ENCODE measurements at regions not wholly inside any gene's neighbourhood (a gene's known extent, or its start where the extent isn't known, plus 50 kb on each side); places are given as distances from the start of the nearest gene placed in this dataset.
A peak's percentile ranks its signal among the peaks of the same experiment; 100 is the strongest.

GRCh38 chr2:82137441-82137840 is 1832.9 kb upstream of the LRRTM1 start:
- WGBS (ENCODE audit: insufficient coverage, insufficient replicate concordance, low lambda C conversion rate, missing lambda C conversion rate) = 34% methylated on average over 8 of the region's 8 CpGs
- BruUV-seq (replicated peaks) = no TSS peak
- in situ Hi-C loops (cut with MboI) = no loop called here
- no peak for ATAC-seq
- TF ChIP-seq HDAC2 (IDR thresholded peaks at IDR 0.05) (no peak), POLR2A (IDR thresholded peaks at IDR 0.05; ENCODE audit: low read depth, low read length) (no peak), BACH1 (IDR thresholded peaks at IDR 0.05; ENCODE audit: borderline replicate concordance) (no peak), ZNF207 (IDR thresholded peaks at IDR 0.05; ENCODE audit: borderline replicate concordance) (no peak)
- intact Hi-C loops (cut with micrococcal nuclease; ENCODE audit: unreplicated experiment) = no loop called here
- ChIA-PET CTCF (interaction anchor here (0.6 to 1.2 kb wide), 3 partner anchors 143 to 761 kb away, joined by 3 read pairs; no protein-coding TSS in a partner anchor), RAD21 (ENCODE audit: unreplicated experiment) (no interaction called here), POLR2A (no interaction called here), SMC1A (ENCODE audit: uncharacterized antibody, unreplicated experiment) (interaction anchor here (1.0 to 2.8 kb wide), 3 partner anchors 8 to 38 kb away, joined by 3 to 9 read pairs (median 5); no protein-coding TSS in a partner anchor)
- Histone ChIP-seq H4K20me1 (ENCODE audit: control insufficient read depth, insufficient read depth) (no peaks in the 10 kb centered on the region), H3K9ac (ENCODE audit: control insufficient read depth, insufficient read depth, low read length) (no peak overlapping the region), H3K36me3 (ENCODE audit: control insufficient read depth in 2 of 2, insufficient read depth in 2 of 2, low read length in 1 of 2) (no peaks in the 10 kb centered on the region), H3K79me2 (ENCODE audit: control insufficient read depth, insufficient read depth, low read length) (no peaks in the 10 kb centered on the region), H3K9me3 (replicated peaks; ENCODE audit: control insufficient read depth, insufficient read depth, low read length) (no peaks in the 10 kb centered on the region), H3K27me3 (replicated peaks in 1 of 2; ENCODE audit: control insufficient read depth in 2 of 2, insufficient read depth in 2 of 2, low read length in 1 of 2) (no peaks in the 10 kb centered on the region), H3K4me1 (ENCODE audit: control insufficient read depth, insufficient read depth, low read length) (no peaks in the 10 kb centered on the region), H3K27ac (ENCODE audit: control insufficient read depth, insufficient read depth) (no peak overlapping the region), H2AFZ (ENCODE audit: control insufficient read depth, low read depth, low read length) (no peak overlapping the region), H3K4me3 (no peak overlapping the region), H3K4me2 (ENCODE audit: control insufficient read depth, insufficient read depth) (no peak overlapping the region)
- DNase-seq (ENCODE audit: low read depth, low spot score) = no peak
- FAIRE-seq = no peak

- RAD21 ChIA-PET (ENCODE audit: unreplicated experiment) = no interaction called here
- intact Hi-C loops (cut with micrococcal nuclease; ENCODE audit: unreplicated experiment) (no loop called here), in situ Hi-C loops (cut with MboI) (no loop called here)
- H3K79me2 ChIP-seq (ENCODE audit: control insufficient read depth, insufficient read depth, low read length) = no peaks in the 10 kb centered on the region
- SMC1A ChIA-PET (ENCODE audit: uncharacterized antibody, unreplicated experiment) = no interaction called here
- TF ChIP-seq FOXK2 (IDR thresholded peaks at IDR 0.05) (no peak), RAD51 (IDR thresholded peaks at IDR 0.05) (peak; percentile 41; the same call in 1 of the 2 replicates)
- DNase-seq (ENCODE audit: low read depth, low spot score) = no peak
- no peak overlapping the region for H3K27ac ChIP-seq (ENCODE audit: control insufficient read depth, insufficient read depth)
- H3K4me2 ChIP-seq (ENCODE audit: control insufficient read depth, insufficient read depth) = no peak overlapping the region
- no peaks in the 10 kb centered on the region for H3K9me3 ChIP-seq (replicated peaks; ENCODE audit: control insufficient read depth, insufficient read depth, low read length)
- no peaks in the 10 kb centered on the region for H3K27me3 ChIP-seq (replicated peaks in 1 of 2; ENCODE audit: control insufficient read depth in 2 of 2, insufficient read depth in 2 of 2, low read length in 1 of 2)
- ATAC-seq = no peak
- no peak overlapping the region for H3K4me3 ChIP-seq
- H3K9ac ChIP-seq (ENCODE audit: control insufficient read depth, insufficient read depth, low read length) = no peak overlapping the region
- POLR2A ChIA-PET = no interaction called here
- FAIRE-seq = no peak
- CTCF ChIA-PET = no interaction called here
- no peak overlapping the region for H2AFZ ChIP-seq (ENCODE audit: control insufficient read depth, low read depth, low read length)
- no peaks in the 10 kb centered on the region for H3K36me3 ChIP-seq (ENCODE audit: control insufficient read depth in 2 of 2, insufficient read depth in 2 of 2, low read length in 1 of 2)
- 0% methylated on average over 3 of the region's 3 CpGs for WGBS (ENCODE audit: insufficient coverage, insufficient replicate concordance, low lambda C conversion rate, missing lambda C conversion rate)
- no peaks in the 10 kb centered on the region for H4K20me1 ChIP-seq (ENCODE audit: control insufficient read depth, insufficient read depth)
- BruUV-seq (replicated peaks) = no TSS peak
- H3K4me1 ChIP-seq (ENCODE audit: control insufficient read depth, insufficient read depth, low read length) = no peaks in the 10 kb centered on the region
These were observed 1823.5 kb upstream of the LRRTM1 start for GRCh38 chr2:82128051-82128450.
